ENCODE measurements at regions not wholly inside any gene's neighbourhood (a gene's known extent, or its start where the extent isn't known, plus 50 kb on each side); places are given as distances from the start of the nearest gene placed in this dataset.

DNA sequence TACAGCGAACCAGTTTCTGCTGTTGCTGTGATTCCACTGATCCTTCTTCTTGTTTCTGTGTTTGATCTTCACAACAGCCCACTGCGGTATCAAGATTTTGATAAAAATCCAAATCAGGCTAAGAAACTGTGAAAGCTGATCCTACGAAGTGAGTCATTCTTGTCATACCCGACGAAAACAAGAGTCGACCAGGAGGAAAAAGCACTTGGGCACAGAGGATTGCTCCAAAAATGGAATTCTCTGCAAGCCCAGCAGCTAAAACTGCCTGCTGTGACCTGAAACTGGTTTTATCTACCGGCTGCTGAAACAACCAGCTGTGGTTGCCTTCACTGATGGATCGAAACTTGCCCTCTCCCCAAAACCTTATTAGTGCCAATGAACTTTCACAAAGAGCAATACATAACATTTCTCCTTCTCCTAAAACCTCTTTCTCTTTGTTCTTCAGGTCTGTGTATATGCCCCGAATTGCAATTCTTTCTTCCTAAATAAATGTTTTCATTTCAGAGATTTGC lies 607.0 kb upstream of the PRKX start:
- TF ChIP-seq, protein P1, sequence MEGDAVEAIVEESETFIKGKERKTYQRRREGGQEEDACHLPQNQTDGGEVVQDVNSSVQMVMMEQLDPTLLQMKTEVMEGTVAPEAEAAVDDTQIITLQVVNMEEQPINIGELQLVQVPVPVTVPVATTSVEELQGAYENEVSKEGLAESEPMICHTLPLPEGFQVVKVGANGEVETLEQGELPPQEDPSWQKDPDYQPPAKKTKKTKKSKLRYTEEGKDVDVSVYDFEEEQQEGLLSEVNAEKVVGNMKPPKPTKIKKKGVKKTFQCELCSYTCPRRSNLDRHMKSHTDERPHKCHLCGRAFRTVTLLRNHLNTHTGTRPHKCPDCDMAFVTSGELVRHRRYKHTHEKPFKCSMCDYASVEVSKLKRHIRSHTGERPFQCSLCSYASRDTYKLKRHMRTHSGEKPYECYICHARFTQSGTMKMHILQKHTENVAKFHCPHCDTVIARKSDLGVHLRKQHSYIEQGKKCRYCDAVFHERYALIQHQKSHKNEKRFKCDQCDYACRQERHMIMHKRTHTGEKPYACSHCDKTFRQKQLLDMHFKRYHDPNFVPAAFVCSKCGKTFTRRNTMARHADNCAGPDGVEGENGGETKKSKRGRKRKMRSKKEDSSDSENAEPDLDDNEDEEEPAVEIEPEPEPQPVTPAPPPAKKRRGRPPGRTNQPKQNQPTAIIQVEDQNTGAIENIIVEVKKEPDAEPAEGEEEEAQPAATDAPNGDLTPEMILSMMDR (IDR thresholded peaks at IDR 0.05) = no peak
- TF ChIP-seq ZFX (IDR thresholded peaks at IDR 0.05; ENCODE audit: borderline replicate concordance) = no peak
